ENCODE measurements at regions not wholly inside any gene's neighbourhood (a gene's known extent, or its start where the extent isn't known, plus 50 kb on each side); places are given as distances from the start of the nearest gene placed in this dataset.
"Not testable (repeated sequence)": the region's sequence is repeated elsewhere in the genome, so short reads cannot be mapped to it uniquely, and the experiment has no call there.

DNA sequence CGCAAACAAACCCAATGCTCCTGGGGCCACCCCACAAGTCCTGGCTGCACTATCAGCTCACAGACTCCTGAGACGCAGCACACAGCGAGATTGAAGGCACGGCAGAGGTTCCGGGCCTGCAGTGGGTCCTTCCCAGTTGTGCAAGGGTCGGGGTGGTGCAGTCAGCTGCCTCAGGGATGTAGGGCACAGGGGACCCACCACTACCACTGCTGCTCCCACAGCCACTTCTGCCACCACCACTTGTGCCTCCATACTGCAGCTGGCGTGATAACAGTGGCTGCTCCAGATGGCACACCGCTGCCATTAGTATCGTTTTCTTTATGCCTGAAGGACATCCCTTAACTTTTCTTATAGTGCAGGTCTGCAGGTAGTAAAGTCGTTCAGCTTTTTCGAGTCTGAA lies 443.8 kb downstream of the SPATA31A1 start:
- H3K27ac ChIP-seq (ENCODE audit: low read depth in 1 of 2, low read length in 2 of 2); H3K27me3 ChIP-seq (ENCODE audit: control insufficient read depth in 2 of 2, insufficient read depth in 2 of 2, low read length in 2 of 2); H3K9me3 ChIP-seq (replicated peaks in 1 of 2; ENCODE audit: control insufficient read depth in 1 of 2, insufficient read depth in 1 of 2, low read length in 2 of 2); H3K4me2 ChIP-seq (replicated peaks; ENCODE audit: extremely low read depth, low read length, poor library complexity, severe bottlenecking); H3K36me3 ChIP-seq (replicated peaks in 1 of 2; ENCODE audit: control insufficient read depth in 1 of 2, insufficient read depth in 2 of 2, low read length in 2 of 2); H3K4me3 Mint-ChIP-seq; H3K27ac Mint-ChIP-seq; DNase-seq; H3K36me3 Mint-ChIP-seq; H4K20me1 ChIP-seq (ENCODE audit: insufficient read depth, low read length); H2AFZ ChIP-seq (ENCODE audit: insufficient read depth, low read depth, low read length, poor library complexity, severe bottlenecking); H3K4me3 ChIP-seq (replicated peaks in 1 of 3; ENCODE audit: low read depth in 2 of 3, low read length in 3 of 3); H3K4me1 Mint-ChIP-seq; H3K79me2 ChIP-seq (ENCODE audit: insufficient read depth, low read length); H3K4me1 ChIP-seq (ENCODE audit: control insufficient read depth in 1 of 2, insufficient read depth in 2 of 2, low read length in 2 of 2); H3K9ac ChIP-seq (ENCODE audit: insufficient read depth, low read length, poor library complexity, severe bottlenecking); H3K9me3 Mint-ChIP-seq; intact Hi-C loops (cut with micrococcal nuclease); H3K27me3 Mint-ChIP-seq (ENCODE audit: low read depth in 3 of 3): not testable (repeated sequence)
- no CpG with 5 or more reads among the region's 11 CpGs for WGBS (ENCODE audit: insufficient coverage)

DNA sequence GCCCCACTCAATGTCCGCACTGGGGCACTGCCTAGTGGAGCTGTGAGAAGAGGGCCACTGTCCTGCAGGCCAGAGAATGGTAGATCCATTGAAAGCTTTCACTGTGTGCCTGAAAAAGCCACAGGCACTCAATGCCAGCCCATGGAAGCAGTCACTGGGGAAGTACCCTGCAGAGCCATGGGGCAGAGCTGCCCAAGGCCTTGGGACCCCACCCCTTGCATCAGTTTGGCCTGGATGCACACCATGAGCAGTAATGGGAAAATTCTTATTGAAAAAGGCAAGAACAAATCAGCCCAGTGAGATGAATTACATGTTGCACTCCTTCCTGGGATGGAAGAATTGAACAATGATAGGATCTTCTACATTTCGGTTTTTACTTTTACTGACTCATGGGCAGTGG lies 447.1 kb downstream of the SPATA31A1 start:
- H3K4me1 ChIP-seq (ENCODE audit: control insufficient read depth in 1 of 2, insufficient read depth in 2 of 2, low read length in 2 of 2); H2AFZ ChIP-seq (ENCODE audit: insufficient read depth, low read depth, low read length, poor library complexity, severe bottlenecking); H3K4me2 ChIP-seq (replicated peaks; ENCODE audit: extremely low read depth, low read length, poor library complexity, severe bottlenecking); H3K27ac ChIP-seq (ENCODE audit: low read depth in 1 of 2, low read length in 2 of 2); H3K36me3 Mint-ChIP-seq; H3K27ac Mint-ChIP-seq; H3K27me3 Mint-ChIP-seq (ENCODE audit: low read depth in 3 of 3); H3K4me3 ChIP-seq (replicated peaks in 1 of 3; ENCODE audit: low read depth in 2 of 3, low read length in 3 of 3); H3K4me1 Mint-ChIP-seq; H3K9me3 ChIP-seq (replicated peaks in 1 of 2; ENCODE audit: control insufficient read depth in 1 of 2, insufficient read depth in 1 of 2, low read length in 2 of 2); H3K9me3 Mint-ChIP-seq; H3K79me2 ChIP-seq (ENCODE audit: insufficient read depth, low read length); H3K9ac ChIP-seq (ENCODE audit: insufficient read depth, low read length, poor library complexity, severe bottlenecking); H3K36me3 ChIP-seq (replicated peaks in 1 of 2; ENCODE audit: control insufficient read depth in 1 of 2, insufficient read depth in 2 of 2, low read length in 2 of 2); DNase-seq; H3K27me3 ChIP-seq (ENCODE audit: control insufficient read depth in 2 of 2, insufficient read depth in 2 of 2, low read length in 2 of 2); H3K4me3 Mint-ChIP-seq; H4K20me1 ChIP-seq (ENCODE audit: insufficient read depth, low read length); intact Hi-C loops (cut with micrococcal nuclease): not testable (repeated sequence)
- WGBS (ENCODE audit: insufficient coverage), result no CpG with 5 or more reads among the region's 2 CpGs

DNA sequence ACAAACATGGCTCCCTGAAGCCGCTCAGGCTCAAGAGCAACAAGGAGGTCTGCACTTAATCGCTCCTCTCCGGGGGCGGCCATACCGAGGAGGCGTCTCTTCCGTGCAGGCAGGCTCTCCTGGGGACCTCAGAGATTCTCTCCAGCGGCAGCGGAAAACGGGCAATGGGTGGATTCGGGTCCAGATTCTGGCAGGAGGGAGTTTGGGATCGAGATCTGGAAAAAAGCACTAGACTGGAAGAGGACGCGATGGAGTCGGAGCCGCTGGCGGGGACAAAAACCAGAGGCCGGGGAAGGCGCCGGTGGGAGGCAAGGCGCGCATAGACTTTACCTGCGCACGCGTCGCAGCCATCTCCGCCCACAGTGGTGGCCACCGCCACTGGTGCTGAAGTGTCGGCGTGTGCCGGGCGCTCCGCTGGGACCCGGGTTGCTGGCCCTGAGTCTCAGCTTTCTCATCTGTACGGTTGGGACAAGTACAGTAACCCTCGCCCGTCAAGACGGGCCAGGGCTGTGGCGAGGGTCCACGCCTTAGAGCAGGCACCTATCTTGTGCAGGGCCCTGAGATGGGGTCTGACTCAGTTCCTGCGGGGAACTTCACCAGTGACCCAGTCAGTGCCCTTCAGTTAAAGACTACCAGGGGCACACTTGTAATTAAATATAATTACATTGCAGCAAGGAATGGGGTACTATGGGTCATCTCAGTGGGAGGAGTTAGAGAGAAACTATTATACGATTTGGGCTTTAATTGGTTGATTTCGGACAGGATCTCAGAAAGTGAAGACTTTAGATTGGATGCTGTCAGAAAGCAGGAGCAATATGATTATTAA lies 454.1 kb downstream of the SPATA31A1 start:
- Histone ChIP-seq H3K4me3 (replicated peaks in 1 of 3; ENCODE audit: low read depth in 2 of 3, low read length in 3 of 3) (peak overlapping the region; percentile 63 to 72 (median 71)), H3K4me2 (replicated peaks; ENCODE audit: extremely low read depth, low read length, poor library complexity, severe bottlenecking) (peak overlapping the region; percentile 66), H3K9ac (ENCODE audit: insufficient read depth, low read length, poor library complexity, severe bottlenecking) (peak overlapping the region; percentile 54), H3K27ac (ENCODE audit: low read depth in 1 of 2, low read length in 2 of 2) (peak overlapping the region; percentile 7 to 66), H2AFZ (ENCODE audit: insufficient read depth, low read depth, low read length, poor library complexity, severe bottlenecking) (peak overlapping the region; percentile 86)
- peak in 2 of 3 donors; percentile 5 to 11 for DNase-seq
- H3K27me3 Mint-ChIP-seq (ENCODE audit: low read depth in 3 of 3); H3K36me3 Mint-ChIP-seq; H4K20me1 ChIP-seq (ENCODE audit: insufficient read depth, low read length); H3K4me1 ChIP-seq (ENCODE audit: control insufficient read depth in 1 of 2, insufficient read depth in 2 of 2, low read length in 2 of 2); H3K36me3 ChIP-seq (replicated peaks in 1 of 2; ENCODE audit: control insufficient read depth in 1 of 2, insufficient read depth in 2 of 2, low read length in 2 of 2); intact Hi-C loops (cut with micrococcal nuclease); H3K9me3 Mint-ChIP-seq; H3K4me1 Mint-ChIP-seq; H3K27me3 ChIP-seq (ENCODE audit: control insufficient read depth in 2 of 2, insufficient read depth in 2 of 2, low read length in 2 of 2); H3K79me2 ChIP-seq (ENCODE audit: insufficient read depth, low read length); H3K9me3 ChIP-seq (replicated peaks in 1 of 2; ENCODE audit: control insufficient read depth in 1 of 2, insufficient read depth in 1 of 2, low read length in 2 of 2): not testable (repeated sequence)
- H3K27ac Mint-ChIP-seq, result peak overlapping the region; percentile 88 to 98 (median 92)
- 20% methylated on average over 15 of the region's 43 CpGs for WGBS (ENCODE audit: insufficient coverage)
- peak overlapping the region; percentile 96 to 97 for H3K4me3 Mint-ChIP-seq

DNA sequence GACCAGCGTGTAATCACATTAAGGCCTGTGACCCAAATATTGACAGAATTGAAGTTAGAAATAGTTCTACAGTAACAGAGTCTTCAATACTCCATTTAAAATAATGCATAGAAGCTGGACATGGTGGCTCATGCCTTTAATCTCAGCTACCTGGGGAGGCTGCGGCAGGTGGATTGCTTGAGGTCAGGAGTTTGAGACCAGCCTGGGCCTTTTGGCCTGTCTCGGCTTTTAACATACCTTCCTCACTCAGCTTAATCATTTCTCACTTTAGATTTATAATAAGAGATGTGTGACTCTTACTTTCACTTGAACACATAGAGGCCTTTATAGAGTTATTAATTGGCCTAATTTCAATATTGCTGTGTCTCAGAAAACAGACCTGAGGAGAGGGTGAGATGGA lies 454.9 kb downstream of the SPATA31A1 start:
- H3K36me3 Mint-ChIP-seq; H3K9me3 Mint-ChIP-seq; H3K36me3 ChIP-seq (replicated peaks in 1 of 2; ENCODE audit: control insufficient read depth in 1 of 2, insufficient read depth in 2 of 2, low read length in 2 of 2); H3K27me3 ChIP-seq (ENCODE audit: control insufficient read depth in 2 of 2, insufficient read depth in 2 of 2, low read length in 2 of 2); H3K4me3 Mint-ChIP-seq; H3K9me3 ChIP-seq (replicated peaks in 1 of 2; ENCODE audit: control insufficient read depth in 1 of 2, insufficient read depth in 1 of 2, low read length in 2 of 2); H4K20me1 ChIP-seq (ENCODE audit: insufficient read depth, low read length); H2AFZ ChIP-seq (ENCODE audit: insufficient read depth, low read depth, low read length, poor library complexity, severe bottlenecking); H3K4me3 ChIP-seq (replicated peaks in 1 of 3; ENCODE audit: low read depth in 2 of 3, low read length in 3 of 3); intact Hi-C loops (cut with micrococcal nuclease); H3K4me1 ChIP-seq (ENCODE audit: control insufficient read depth in 1 of 2, insufficient read depth in 2 of 2, low read length in 2 of 2); H3K4me1 Mint-ChIP-seq; DNase-seq; H3K27ac Mint-ChIP-seq; H3K27ac ChIP-seq (ENCODE audit: low read depth in 1 of 2, low read length in 2 of 2); H3K79me2 ChIP-seq (ENCODE audit: insufficient read depth, low read length); H3K9ac ChIP-seq (ENCODE audit: insufficient read depth, low read length, poor library complexity, severe bottlenecking); H3K27me3 Mint-ChIP-seq (ENCODE audit: low read depth in 3 of 3); H3K4me2 ChIP-seq (replicated peaks; ENCODE audit: extremely low read depth, low read length, poor library complexity, severe bottlenecking): not testable (repeated sequence)
- no CpG with 5 or more reads among the region's 3 CpGs for whole genome bisulfite sequencing (ENCODE audit: insufficient coverage)

All from CD14-positive monocyte (primary cell).